B cell (primary cell): ENCODE measurements at regions not wholly inside any gene's neighbourhood (a gene's known extent, or its start where the extent isn't known, plus 50 kb on each side); places are given as distances from the start of the nearest gene placed in this dataset.

Source experiments
- ATAC-seq: fragments of 200-7000 bp; cut with Tn5 transposase; one replicate; pipeline ENCODE4 v1.10.0; 2021; ENCODE audit warnings: low read depth, mild to moderate bottlenecking, moderate number of reproducible peaks, moderate library complexity
- CTCF ChIA-PET: fragments of 350-600 bp; sonication (Branson Sonifier 250); formaldehyde crosslinking; loops from one replicate; lab custom pipeline; 2021; ENCODE audit warnings: antibody characterized with exemption, inconsistent platforms; lab: Charles Lee
- POLR2A ChIA-PET: fragments of 350-600 bp; sonication (Branson Sonifier 250); formaldehyde crosslinking; loops from one replicate; lab custom pipeline; 2021; ENCODE audit warnings: antibody characterized with exemption; lab: Charles Lee
- DNase-seq: peaks from one replicate; pipeline ENCODE4 v3.0.0; 2013
- H2AFZ ChIP-seq: 2 replicates; pipeline ENCODE4 v1.6.1; 2012; ENCODE audit warnings: mild to moderate bottlenecking, low read depth, low read length; ENCODE audit not compliant: insufficient read depth, poor library complexity, severe bottlenecking
- H3K27ac ChIP-seq, 2 donors: 1 replicate in 1 of 2; 2 replicates in 1 of 2; pipeline ENCODE4 v1.5.1; 2012 to 2013; ENCODE audit warnings: low read length in 2 of 2, mild to moderate bottlenecking in 2 of 2, moderate library complexity in 1 of 2
- H3K27me3 ChIP-seq, 4 experiments: fragments of 200-600 bp in 1 of 4; sonication (generic) in 1 of 4; replicated peaks in 1 of 4; 1 replicate in 2 of 4; 2 replicates in 2 of 4; pipeline versions ENCODE4 v1.6.1 to v1.7.0; 2013 to 2016; ENCODE audit warnings: low read length in 3 of 4, mild to moderate bottlenecking in 2 of 4, mixed read lengths in 1 of 4, moderate library complexity in 1 of 4; ENCODE audit not compliant: insufficient read depth in 4 of 4, control insufficient read depth in 3 of 4; ENCODE audit errors: control extremely low read depth in 1 of 4
- H3K36me3 ChIP-seq, 2 experiments: replicated peaks in 1 of 2; 1 replicate in 1 of 2; 2 replicates in 1 of 2; pipeline versions ENCODE4 v1.6.1 to v1.7.1; 2013; ENCODE audit warnings: low read length in 1 of 2; ENCODE audit not compliant: insufficient read depth in 2 of 2, control insufficient read depth in 1 of 2; ENCODE audit errors: control extremely low read depth in 1 of 2, extremely low read depth in 1 of 2
- H3K4me1 ChIP-seq, 2 donors: fragments of 200-600 bp in 1 of 2; sonication (generic) in 1 of 2; 1 replicate in 1 of 2; 2 replicates in 1 of 2; pipeline versions ENCODE4 v1.5.1 to v1.6.1; 2013 to 2017; ENCODE audit warnings: low read length in 2 of 2; ENCODE audit not compliant: control insufficient read depth in 2 of 2, insufficient read depth in 2 of 2
- H3K4me2 ChIP-seq: replicated peaks from 2 replicates; pipeline ENCODE3; 2012; ENCODE audit warnings: mild to moderate bottlenecking, low read depth, low read length; ENCODE audit not compliant: poor library complexity, severe bottlenecking
- H3K4me3 ChIP-seq, 5 experiments: fragments of 200-600 bp in 1 of 5; sonication (generic) in 1 of 5; 1 replicate in 3 of 5; 2 replicates in 2 of 5; pipeline versions ENCODE4 v1.5.1 to v1.7.0; 2011 to 2016; ENCODE audit warnings: low read length in 4 of 5, mild to moderate bottlenecking in 4 of 5, low read depth in 2 of 5, control low read depth in 1 of 5, moderate library complexity in 1 of 5; ENCODE audit not compliant: insufficient read depth in 1 of 5; ENCODE audit errors: control extremely low read depth in 1 of 5, extremely low read depth in 1 of 5
- H3K79me2 ChIP-seq: fragments of 200-600 bp; sonication (generic); one replicate; pipeline ENCODE4 v1.6.0; 2016; ENCODE audit warnings: low read length; ENCODE audit not compliant: control insufficient read depth, insufficient read depth
- H3K9ac ChIP-seq: fragments of 200-600 bp; sonication (generic); 2 replicates; pipeline ENCODE4 v1.6.1; 2017; ENCODE audit warnings: mild to moderate bottlenecking, low read length, moderate library complexity
- H3K9me3 ChIP-seq, 3 donors: one replicate each; pipeline versions ENCODE4 v1.6.1 to v1.7.1; 2013; ENCODE audit warnings: low read length in 2 of 3; ENCODE audit not compliant: control insufficient read depth in 2 of 3, insufficient read depth in 1 of 3; ENCODE audit errors: control extremely low read depth in 1 of 3
- H4K20me1 ChIP-seq: 2 replicates; pipeline ENCODE4 v1.6.0; 2012; ENCODE audit warnings: mild to moderate bottlenecking, low read length; ENCODE audit not compliant: insufficient read depth, control insufficient read depth, poor library complexity, severe bottlenecking
- H3K27ac Mint-ChIP-seq: one replicate; pipeline ENCODE4 v1.8.0; 2021; ENCODE audit warnings: mixed read lengths
- H3K27me3 Mint-ChIP-seq: one replicate; pipeline ENCODE4 v1.8.0; 2021; ENCODE audit warnings: mixed read lengths
- H3K4me1 Mint-ChIP-seq: one replicate; pipeline ENCODE4 v1.8.0; 2021; ENCODE audit warnings: mixed read lengths
- H3K4me3 Mint-ChIP-seq: one replicate; pipeline ENCODE4 v1.8.0; 2021; ENCODE audit warnings: mixed read lengths
- H3K9me3 Mint-ChIP-seq: one replicate; pipeline ENCODE4 v1.8.0; 2022; ENCODE audit warnings: mixed read lengths; ENCODE audit not compliant: insufficient read depth
- EZH2 ChIP-seq: IDR thresholded peaks from 2 replicates; pipeline ENCODE4 v1.6.1; 2012; ENCODE audit warnings: borderline replicate concordance, low read depth, mild to moderate bottlenecking, moderate library complexity, low read length; ENCODE audit not compliant: insufficient read depth, poor library complexity, severe bottlenecking
- WGBS: methylation state at CpG from one replicate; pipeline ENCODE4 v1.1.5; 2013; ENCODE audit warnings: missing lambda C conversion rate; ENCODE audit not compliant: insufficient coverage; 5-methylcytosine and 5-hydroxymethylcytosine counted together
- intact Hi-C: fragments of 100-400 bp; cut with micrococcal nuclease; formaldehyde crosslinking; loops from one replicate; pipeline ENCODE4 v1.10.0; 2022
- TF ChIP-seq, protein P1 (sequence below): fragments of 200-600 bp; IDR thresholded peaks from one replicate; pipeline ENCODE4 v1.8.0; 2022; ENCODE audit warnings: antibody characterized with exemption, mild to moderate bottlenecking

DNA sequence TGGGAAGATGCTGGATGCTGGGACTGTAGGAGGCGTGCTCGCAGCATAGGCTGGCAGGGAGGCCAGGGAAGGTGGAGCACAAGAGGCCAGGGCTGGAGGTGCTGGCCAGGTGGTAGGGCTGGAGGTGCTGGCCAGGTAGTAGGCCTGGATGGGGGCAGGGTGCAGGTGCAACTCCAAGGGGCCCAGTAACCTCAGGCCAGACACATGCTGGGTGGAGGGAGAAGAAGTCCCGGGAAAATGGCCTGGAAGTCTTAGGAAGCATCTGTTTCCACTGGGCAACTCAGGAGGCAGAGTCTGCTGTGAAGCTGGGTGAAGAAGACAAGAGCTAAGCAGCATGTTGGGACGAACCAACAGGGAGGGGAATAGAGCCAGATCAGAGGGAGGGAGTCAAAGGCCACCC is 665.2 kb downstream of the BCL11B start:
- ChIA-PET CTCF (no interaction called here), POLR2A (no interaction called here)
- H3K27me3 ChIP-seq: no peaks in the 10 kb centered on the region
- no peak for TF ChIP-seq EZH2
- TF ChIP-seq, protein P1, sequence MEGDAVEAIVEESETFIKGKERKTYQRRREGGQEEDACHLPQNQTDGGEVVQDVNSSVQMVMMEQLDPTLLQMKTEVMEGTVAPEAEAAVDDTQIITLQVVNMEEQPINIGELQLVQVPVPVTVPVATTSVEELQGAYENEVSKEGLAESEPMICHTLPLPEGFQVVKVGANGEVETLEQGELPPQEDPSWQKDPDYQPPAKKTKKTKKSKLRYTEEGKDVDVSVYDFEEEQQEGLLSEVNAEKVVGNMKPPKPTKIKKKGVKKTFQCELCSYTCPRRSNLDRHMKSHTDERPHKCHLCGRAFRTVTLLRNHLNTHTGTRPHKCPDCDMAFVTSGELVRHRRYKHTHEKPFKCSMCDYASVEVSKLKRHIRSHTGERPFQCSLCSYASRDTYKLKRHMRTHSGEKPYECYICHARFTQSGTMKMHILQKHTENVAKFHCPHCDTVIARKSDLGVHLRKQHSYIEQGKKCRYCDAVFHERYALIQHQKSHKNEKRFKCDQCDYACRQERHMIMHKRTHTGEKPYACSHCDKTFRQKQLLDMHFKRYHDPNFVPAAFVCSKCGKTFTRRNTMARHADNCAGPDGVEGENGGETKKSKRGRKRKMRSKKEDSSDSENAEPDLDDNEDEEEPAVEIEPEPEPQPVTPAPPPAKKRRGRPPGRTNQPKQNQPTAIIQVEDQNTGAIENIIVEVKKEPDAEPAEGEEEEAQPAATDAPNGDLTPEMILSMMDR: no peak
- ATAC-seq (no peak), DNase-seq (no peak)
- Mint-ChIP-seq H3K27ac (no peak overlapping the region), H3K4me1 (no peaks in the 10 kb centered on the region), H3K9me3 (peaks cover 3% of the 10 kb centered on the region), H3K27me3 (no peaks in the 10 kb centered on the region), H3K4me3 (no peak overlapping the region)
- intact Hi-C loops: no loop called here
- H3K9me3 ChIP-seq: peaks cover 0 to 34% (median 0%) of the 10 kb centered on the region in 3 donors
- H3K9ac ChIP-seq: no peak overlapping the region
- H3K4me2 ChIP-seq: no peak overlapping the region
- no peak overlapping the region for H3K27ac ChIP-seq
- no peaks in the 10 kb centered on the region for H4K20me1 ChIP-seq
- H3K79me2 ChIP-seq: no peaks in the 10 kb centered on the region
- no peaks in the 10 kb centered on the region for H3K4me1 ChIP-seq
- H2AFZ ChIP-seq: no peak overlapping the region
- no peaks in the 10 kb centered on the region for H3K36me3 ChIP-seq
- H3K4me3 ChIP-seq: no peak overlapping the region
- WGBS: 82% methylated on average over 4 of the region's 4 CpGs

DNA sequence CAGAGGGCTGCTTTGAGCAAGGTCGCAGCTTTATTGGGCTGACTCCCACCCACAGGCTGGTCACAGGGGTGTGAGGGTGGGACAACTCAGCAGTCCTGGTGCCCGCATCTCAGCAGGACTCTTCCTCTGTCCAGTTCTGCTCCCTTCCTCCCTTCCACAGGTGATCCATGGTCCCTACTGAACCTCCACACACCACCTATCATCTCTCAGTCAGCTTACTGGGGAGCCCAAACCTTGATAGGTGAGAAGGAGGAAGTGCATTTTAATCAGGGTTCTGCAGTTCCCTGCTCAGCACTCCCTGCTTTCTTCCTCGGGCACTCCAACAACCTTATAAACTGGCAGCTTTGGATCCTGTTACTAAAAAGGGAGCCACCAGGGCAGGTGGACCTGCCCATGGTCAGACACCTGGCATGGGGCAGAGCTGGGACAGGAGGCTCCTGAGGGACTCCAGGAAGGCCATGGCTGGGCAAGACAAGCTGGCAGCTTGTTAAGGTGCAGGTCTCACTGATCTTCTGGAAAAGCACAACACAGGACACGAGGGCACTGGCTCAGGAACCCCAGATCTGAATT is 664.6 kb downstream of the BCL11B start:
- peaks cover 3% of the 10 kb centered on the region for H3K9me3 Mint-ChIP-seq
- 53% methylated on average over 4 of the region's 4 CpGs for WGBS
- no peak for TF ChIP-seq EZH2
- TF ChIP-seq, protein P1: no peak
- no peak overlapping the region for H3K4me2 ChIP-seq
- no peak overlapping the region for H2AFZ ChIP-seq
- H3K4me3 ChIP-seq: no peak overlapping the region
- no peak overlapping the region for H3K27ac ChIP-seq
- DNase-seq: no peak
- H3K4me1 ChIP-seq: no peaks in the 10 kb centered on the region
- no peak overlapping the region for H3K27ac Mint-ChIP-seq
- CTCF ChIA-PET: no interaction called here
- ATAC-seq: no peak
- intact Hi-C loops: no loop called here
- H3K9ac ChIP-seq: no peak overlapping the region
- H3K27me3 Mint-ChIP-seq: no peaks in the 10 kb centered on the region
- no peaks in the 10 kb centered on the region for H3K27me3 ChIP-seq
- H3K36me3 ChIP-seq: no peaks in the 10 kb centered on the region
- H3K9me3 ChIP-seq: peaks cover 0 to 30% (median 0%) of the 10 kb centered on the region in 3 donors
- POLR2A ChIA-PET: no interaction called here
- H3K4me3 Mint-ChIP-seq: no peak overlapping the region
- no peaks in the 10 kb centered on the region for H3K4me1 Mint-ChIP-seq
- H3K79me2 ChIP-seq: no peaks in the 10 kb centered on the region
- H4K20me1 ChIP-seq: no peaks in the 10 kb centered on the region
